ENCODE measurements at regions not wholly inside any gene's neighbourhood (a gene's known extent, or its start where the extent isn't known, plus 50 kb on each side); places are given as distances from the start of the nearest gene placed in this dataset.

DNA sequence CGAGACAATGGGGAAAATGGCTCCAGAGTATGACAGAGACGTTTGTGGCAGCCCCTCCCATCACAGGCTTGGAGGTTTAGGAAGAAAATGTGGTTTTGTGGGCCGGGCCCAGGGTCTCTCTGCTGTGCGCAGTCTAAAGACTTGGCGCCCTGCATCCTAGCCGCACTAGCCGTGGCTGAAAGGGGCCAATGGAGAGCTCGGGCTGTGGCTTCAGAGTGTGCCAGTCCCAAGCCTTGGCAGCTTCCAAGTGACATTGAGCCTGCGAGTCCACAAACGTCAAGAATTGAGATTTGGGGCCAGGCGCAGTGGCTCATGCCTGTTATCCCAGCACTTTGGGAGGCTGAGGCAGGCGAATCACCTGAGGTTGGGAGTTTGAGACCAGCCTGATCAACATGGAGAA lies 513.1 kb downstream of the PCDH17 start:
- no peaks in the 10 kb centered on the region for H3K27me3 ChIP-seq
- no peaks in the 10 kb centered on the region for H3K36me3 ChIP-seq
- no peak overlapping the region for H3K27ac ChIP-seq
- TF ChIP-seq, protein P1, sequence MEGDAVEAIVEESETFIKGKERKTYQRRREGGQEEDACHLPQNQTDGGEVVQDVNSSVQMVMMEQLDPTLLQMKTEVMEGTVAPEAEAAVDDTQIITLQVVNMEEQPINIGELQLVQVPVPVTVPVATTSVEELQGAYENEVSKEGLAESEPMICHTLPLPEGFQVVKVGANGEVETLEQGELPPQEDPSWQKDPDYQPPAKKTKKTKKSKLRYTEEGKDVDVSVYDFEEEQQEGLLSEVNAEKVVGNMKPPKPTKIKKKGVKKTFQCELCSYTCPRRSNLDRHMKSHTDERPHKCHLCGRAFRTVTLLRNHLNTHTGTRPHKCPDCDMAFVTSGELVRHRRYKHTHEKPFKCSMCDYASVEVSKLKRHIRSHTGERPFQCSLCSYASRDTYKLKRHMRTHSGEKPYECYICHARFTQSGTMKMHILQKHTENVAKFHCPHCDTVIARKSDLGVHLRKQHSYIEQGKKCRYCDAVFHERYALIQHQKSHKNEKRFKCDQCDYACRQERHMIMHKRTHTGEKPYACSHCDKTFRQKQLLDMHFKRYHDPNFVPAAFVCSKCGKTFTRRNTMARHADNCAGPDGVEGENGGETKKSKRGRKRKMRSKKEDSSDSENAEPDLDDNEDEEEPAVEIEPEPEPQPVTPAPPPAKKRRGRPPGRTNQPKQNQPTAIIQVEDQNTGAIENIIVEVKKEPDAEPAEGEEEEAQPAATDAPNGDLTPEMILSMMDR (IDR thresholded peaks at IDR 0.05), result no peak
- no peak for TF ChIP-seq POLR2A (IDR thresholded peaks at IDR 0.05)
- no peaks in the 10 kb centered on the region for H3K4me1 ChIP-seq
- no peak overlapping the region for H3K4me3 ChIP-seq
- intact Hi-C loops (cut with DNase I; ENCODE audit: low total_unique reads), result no loop called here
- no peak for DNase-seq
- H3K9me3 ChIP-seq, result no peaks in the 10 kb centered on the region

DNA sequence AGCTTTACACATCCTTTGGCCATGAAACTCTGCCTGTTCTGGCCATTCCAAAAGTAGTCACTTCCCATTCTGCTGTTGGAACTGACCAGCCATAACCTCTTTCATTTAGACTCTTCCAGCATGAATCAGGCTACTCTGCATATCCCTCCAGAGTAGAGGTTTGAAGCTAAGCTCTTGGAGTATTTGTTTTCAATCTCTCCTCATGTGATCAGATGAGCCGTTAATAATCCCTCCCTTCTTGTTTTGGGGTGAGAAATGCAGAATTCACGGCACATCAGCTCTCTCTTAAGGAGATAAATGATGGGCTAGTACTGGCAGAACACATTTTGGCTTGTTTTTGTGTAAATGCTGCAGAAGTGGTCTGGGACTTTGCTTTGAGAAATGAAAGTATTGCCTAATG lies 519.9 kb downstream of the PCDH17 start:
- no peaks in the 10 kb centered on the region for H3K9me3 ChIP-seq
- intact Hi-C loops (cut with DNase I; ENCODE audit: low total_unique reads), result no loop called here
- H3K27me3 ChIP-seq, result no peaks in the 10 kb centered on the region

DNA sequence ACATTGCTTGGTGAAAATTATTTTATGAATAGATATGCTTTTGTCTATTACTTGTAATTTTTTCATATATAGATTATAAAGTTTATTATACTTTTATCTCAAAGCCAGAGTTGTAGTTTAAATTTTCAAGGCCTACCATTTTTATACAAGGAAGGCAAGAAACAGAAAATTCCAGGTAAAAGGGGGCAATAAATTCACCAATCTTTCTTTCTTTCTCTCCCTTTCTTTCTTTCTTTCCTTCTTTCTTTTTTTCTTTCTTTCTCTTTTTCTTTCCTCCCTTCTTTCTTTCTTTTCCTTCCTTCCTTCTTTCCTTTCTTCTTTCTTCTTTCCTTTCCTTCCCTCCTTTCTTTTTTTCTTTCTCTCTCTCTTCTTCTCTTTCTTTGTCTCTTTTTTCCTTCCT lies 529.4 kb downstream of the PCDH17 start:
- no peaks in the 10 kb centered on the region for H3K9me3 ChIP-seq
- DNase-seq, result no peak
- no peaks in the 10 kb centered on the region for H3K27me3 ChIP-seq
- no peaks in the 10 kb centered on the region for H3K4me1 ChIP-seq
- H3K36me3 ChIP-seq, result no peaks in the 10 kb centered on the region
- no peak overlapping the region for H3K27ac ChIP-seq
- intact Hi-C loops (cut with DNase I; ENCODE audit: low total_unique reads), result no loop called here
- TF ChIP-seq, protein P1 (IDR thresholded peaks at IDR 0.05), result no peak
- TF ChIP-seq POLR2A (IDR thresholded peaks at IDR 0.05), result no peak
- H3K4me3 ChIP-seq, result no peak overlapping the region

More for the DNA sequence above, 519.9 kb downstream of the PCDH17 start:
- DNase-seq, result no peak
- no peak overlapping the region for H3K27ac ChIP-seq
- no peaks in the 10 kb centered on the region for H3K36me3 ChIP-seq
- TF ChIP-seq POLR2A (IDR thresholded peaks at IDR 0.05), result no peak
- TF ChIP-seq, protein P1 (IDR thresholded peaks at IDR 0.05), result no peak
- H3K4me1 ChIP-seq, result no peaks in the 10 kb centered on the region
- H3K4me3 ChIP-seq, result no peak overlapping the region

DNA sequence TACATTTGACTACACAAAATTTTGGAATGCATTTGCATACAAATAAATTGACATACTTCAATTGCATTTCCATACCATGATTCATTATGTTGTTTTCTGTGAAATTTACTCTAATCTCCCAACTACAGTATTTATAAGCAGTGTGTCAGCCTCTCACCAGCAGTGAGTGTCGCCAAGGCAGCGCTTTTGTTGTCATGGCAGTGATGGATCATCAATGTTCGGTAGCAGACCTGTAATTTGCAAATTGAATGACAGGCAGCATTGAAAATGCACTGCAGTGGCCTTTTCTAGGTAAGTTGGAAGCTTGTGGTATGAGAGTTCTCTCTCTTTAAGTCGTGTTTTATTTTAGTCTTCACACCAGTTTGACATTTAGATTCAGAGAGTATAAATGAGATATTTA lies 534.1 kb downstream of the PCDH17 start:
- Histone ChIP-seq H3K4me3 (no peak overlapping the region), H3K4me1 (no peaks in the 10 kb centered on the region), H3K27me3 (no peaks in the 10 kb centered on the region), H3K36me3 (no peaks in the 10 kb centered on the region), H3K9me3 (no peaks in the 10 kb centered on the region), H3K27ac (no peak overlapping the region)
- intact Hi-C loops (cut with DNase I; ENCODE audit: low total_unique reads), result no loop called here
- DNase-seq, result no peak
- TF ChIP-seq POLR2A (IDR thresholded peaks at IDR 0.05), result no peak
- TF ChIP-seq, protein P1 (IDR thresholded peaks at IDR 0.05), result no peak

DNA sequence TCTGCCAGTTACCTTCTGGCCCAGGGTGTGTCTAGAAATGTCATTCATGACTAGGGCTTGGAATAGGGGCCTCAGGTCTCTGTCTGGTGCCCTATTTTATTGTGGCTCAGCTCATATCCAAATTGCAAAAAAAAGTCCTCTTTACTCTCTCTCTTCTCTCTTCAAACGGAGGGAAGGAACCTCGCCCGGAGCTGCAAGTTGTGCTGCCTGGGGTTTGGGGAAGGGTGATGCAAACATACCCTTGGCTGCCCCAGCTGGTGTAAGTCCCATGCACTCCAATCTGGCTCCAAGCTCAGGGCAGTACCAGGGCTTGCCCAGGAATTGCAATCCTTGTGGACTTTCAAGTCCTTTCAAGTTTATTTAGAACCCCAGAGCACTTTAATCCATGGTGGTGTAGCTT lies 549.6 kb downstream of the PCDH17 start:
- no peaks in the 10 kb centered on the region for H3K27me3 ChIP-seq
- no peak overlapping the region for H3K27ac ChIP-seq
- H3K4me1 ChIP-seq, result no peaks in the 10 kb centered on the region
- DNase-seq, result no peak
- no peaks in the 10 kb centered on the region for H3K9me3 ChIP-seq
- no peak for TF ChIP-seq POLR2A (IDR thresholded peaks at IDR 0.05)
- TF ChIP-seq, protein P1 (IDR thresholded peaks at IDR 0.05), result no peak
- intact Hi-C loops (cut with DNase I; ENCODE audit: low total_unique reads), result no loop called here
- H3K36me3 ChIP-seq, result no peaks in the 10 kb centered on the region
- no peak overlapping the region for H3K4me3 ChIP-seq
